ENCODE measurements at regions not wholly inside any gene's neighbourhood (a gene's known extent, or its start where the extent isn't known, plus 50 kb on each side); places are given as distances from the start of the nearest gene placed in this dataset.
"Not testable (repeated sequence)": the region's sequence is repeated elsewhere in the genome, so short reads cannot be mapped to it uniquely, and the experiment has no call there.

- no peak for DNase-seq (ENCODE audit: low read depth in 3 of 3, low spot score in 2 of 3)
These were observed 382.3 kb downstream of the IRX2 start for GRCh38 chr5:2369178-2369577.

GRCh38 chr5:2366816-2367215, 384.7 kb downstream of the IRX2 start:
- DNase-seq (ENCODE audit: low read depth in 3 of 3, low spot score in 2 of 3) = no peak

GRCh38 chr5:2357309-2357708, 394.2 kb downstream of the IRX2 start:
- DNase-seq (ENCODE audit: low read depth in 3 of 3, low spot score in 2 of 3) = no peak

- DNase-seq (ENCODE audit: low read depth in 3 of 3, low spot score in 2 of 3) = no peak
These were observed 395.6 kb downstream of the IRX2 start for GRCh38 chr5:2355859-2356258.

GRCh38 chr5:2353871-2354440, 397.5 kb downstream of the IRX2 start:
- DNase-seq (ENCODE audit: low read depth in 3 of 3, low spot score in 2 of 3) = no peak

GRCh38 chr5:2353211-2353610, 398.3 kb downstream of the IRX2 start:
- no peak for DNase-seq (ENCODE audit: low read depth in 3 of 3, low spot score in 2 of 3)

GRCh38 chr5:2352101-2352861, 399.2 kb downstream of the IRX2 start:
- no peak for DNase-seq (ENCODE audit: low read depth in 3 of 3, low spot score in 2 of 3)

GRCh38 chr5:2349768-2350167, 401.7 kb downstream of the IRX2 start:
- not testable (repeated sequence) for DNase-seq (ENCODE audit: low read depth in 3 of 3, low spot score in 2 of 3)

GRCh38 chr5:2338686-2339085, 412.8 kb downstream of the IRX2 start:
- no peak for DNase-seq (ENCODE audit: low read depth in 3 of 3, low spot score in 2 of 3)

GRCh38 chr5:2335733-2336515, 415.6 kb downstream of the IRX2 start:
- DNase-seq (ENCODE audit: low read depth in 3 of 3, low spot score in 2 of 3) = no peak

- no peak for DNase-seq (ENCODE audit: low read depth in 3 of 3, low spot score in 2 of 3)
These were observed 416.2 kb downstream of the IRX2 start for GRCh38 chr5:2335125-2335732.

GRCh38 chr5:2334719-2335118, 416.8 kb downstream of the IRX2 start:
- peak in 2 of 3 donors; percentile 15 to 33 for DNase-seq (ENCODE audit: low read depth in 3 of 3, low spot score in 2 of 3)

GRCh38 chr5:2333291-2333690, 418.2 kb downstream of the IRX2 start:
- DNase-seq (ENCODE audit: low read depth in 3 of 3, low spot score in 2 of 3) = no peak

GRCh38 chr5:2332521-2332920, 419.0 kb downstream of the IRX2 start:
- DNase-seq (ENCODE audit: low read depth in 3 of 3, low spot score in 2 of 3) = no peak

- no peak for DNase-seq (ENCODE audit: low read depth in 3 of 3, low spot score in 2 of 3)
These were observed 420.9 kb downstream of the IRX2 start for GRCh38 chr5:2330325-2331130.

- DNase-seq (ENCODE audit: low read depth in 3 of 3, low spot score in 2 of 3) = no peak
These were observed 421.7 kb downstream of the IRX2 start for GRCh38 chr5:2329741-2330140.

GRCh38 chr5:2326601-2327000, 424.9 kb downstream of the IRX2 start:
- DNase-seq (ENCODE audit: low read depth in 3 of 3, low spot score in 2 of 3) = no peak

GRCh38 chr5:2324788-2325187, 426.7 kb downstream of the IRX2 start:
- no peak for DNase-seq (ENCODE audit: low read depth in 3 of 3, low spot score in 2 of 3)

- no peak for DNase-seq (ENCODE audit: low read depth in 3 of 3, low spot score in 2 of 3)
These were observed 430.9 kb downstream of the IRX2 start for GRCh38 chr5:2320611-2321010.

- DNase-seq (ENCODE audit: low read depth in 3 of 3, low spot score in 2 of 3) = no peak
These were observed 433.9 kb downstream of the IRX2 start for GRCh38 chr5:2317540-2317939.

- no peak for DNase-seq (ENCODE audit: low read depth in 3 of 3, low spot score in 2 of 3)
These were observed 429.1 kb upstream of the IRX4 start for GRCh38 chr5:2311851-2312250.
